IMR-90 (cell line): ENCODE measurements at regions not wholly inside any gene's neighbourhood (a gene's known extent, or its start where the extent isn't known, plus 50 kb on each side); places are given as distances from the start of the nearest gene placed in this dataset.

Experiments used
- ATAC-seq: fragments of 200-7000 bp; cut with Tn5 transposase; 2 replicates; pipeline ENCODE4 v1.9.1; 2020; ENCODE audit warnings: low read depth, mild to moderate bottlenecking, moderate library complexity
- BruUV-seq: library from RNA; stranded (reverse); fragments of 400-500 nt; replicated peaks from 2 replicates; lab custom pipeline; 2021; lab: Mats Ljungman, UMichigan
- CTCF ChIA-PET: fragments of 300-600 bp; formaldehyde crosslinking; extraction: SDS; loops from one replicate; lab custom pipeline; 2021; ENCODE audit warnings: antibody characterized with exemption; lab: Yijun Ruan, JAX
- POLR2A ChIA-PET: fragments of 300-600 bp; sonication (Branson Sonifier 250); formaldehyde crosslinking; loops from one replicate; lab custom pipeline; 2022; ENCODE audit warnings: antibody characterized with exemption; ENCODE audit not compliant: unreplicated experiment; lab: Charles Lee
- DNase-seq: peaks from one replicate; pipeline ENCODE4 v3.0.0; 2013
- H2AFZ ChIP-seq: replicated peaks from 2 replicates; pipeline ENCODE3; 2013; ENCODE audit warnings: low read length, mild to moderate bottlenecking; ENCODE audit not compliant: poor library complexity
- H2AK5ac ChIP-seq: 2 replicates; pipeline ENCODE4 v1.6.1; 2013; ENCODE audit warnings: low read depth, low read length, inconsistent platforms
- H2AK9ac ChIP-seq: replicated peaks from 2 replicates; pipeline ENCODE3; 2013; ENCODE audit warnings: mild to moderate bottlenecking, low read depth, low read length, moderate library complexity; ENCODE audit not compliant: poor library complexity
- H2BK120ac ChIP-seq: 2 replicates; pipeline ENCODE4 v1.6.1; 2013; ENCODE audit warnings: low read depth, low read length, inconsistent platforms
- H2BK15ac ChIP-seq: 3 replicates; pipeline ENCODE4 v1.6.1; 2013; ENCODE audit warnings: low read depth, low read length, inconsistent platforms
- H2BK20ac ChIP-seq: 2 replicates; pipeline ENCODE4 v1.6.1; 2013; ENCODE audit warnings: low read depth, mild to moderate bottlenecking, inconsistent platforms, low read length, moderate library complexity
- H2BK5ac ChIP-seq: 2 replicates; pipeline ENCODE4 v1.6.1; 2013; ENCODE audit warnings: mild to moderate bottlenecking, low read depth, low read length, inconsistent platforms; ENCODE audit not compliant: poor library complexity, severe bottlenecking
- H3K14ac ChIP-seq: replicated peaks from 2 replicates; pipeline ENCODE4 v1.6.1; 2013; ENCODE audit warnings: low read depth, low read length, inconsistent platforms
- H3K18ac ChIP-seq: 2 replicates; pipeline ENCODE4 v1.6.1; 2013; ENCODE audit warnings: low read depth, low read length, control low read depth
- H3K23ac ChIP-seq: 2 replicates; pipeline ENCODE4 v1.6.1; 2013; ENCODE audit warnings: low read depth, low read length, inconsistent platforms
- H3K27ac ChIP-seq: 2 replicates; pipeline ENCODE4 v1.5.1; 2013; ENCODE audit warnings: mild to moderate bottlenecking, control low read depth, low read length; ENCODE audit not compliant: insufficient read depth
- H3K27me3 ChIP-seq: 2 replicates; pipeline ENCODE4 v1.6.1; 2013; ENCODE audit warnings: low read length; ENCODE audit not compliant: control insufficient read depth, insufficient read depth
- H3K36me3 ChIP-seq: 2 replicates; pipeline ENCODE4 v1.6.1; 2013; ENCODE audit warnings: low read length, mixed read lengths; ENCODE audit not compliant: control insufficient read depth, insufficient read depth
- H3K4ac ChIP-seq: 2 replicates; pipeline ENCODE4 v1.6.1; 2013; ENCODE audit warnings: low read depth, low read length, inconsistent platforms
- H3K4me1 ChIP-seq: 2 replicates; pipeline ENCODE4 v1.6.1; 2013; ENCODE audit warnings: low read length, mixed read lengths; ENCODE audit not compliant: control insufficient read depth, insufficient read depth
- H3K4me2 ChIP-seq: 2 replicates; pipeline ENCODE4 v1.6.1; 2013; ENCODE audit warnings: low read depth, mild to moderate bottlenecking, control low read depth, low read length, moderate library complexity
- H3K4me3 ChIP-seq: 2 replicates; pipeline ENCODE4 v1.5.1; 2013; ENCODE audit warnings: low read depth, mild to moderate bottlenecking, control low read depth, low read length, moderate library complexity; ENCODE audit not compliant: insufficient read depth
- H3K56ac ChIP-seq: 2 replicates; pipeline ENCODE4 v1.6.1; 2013; ENCODE audit warnings: low read length, inconsistent platforms; ENCODE audit not compliant: insufficient read depth; ENCODE audit errors: extremely low read depth
- H3K79me1 ChIP-seq, 2 experiments: 2 replicates each; pipeline ENCODE4 v1.6.1; 2013; ENCODE audit warnings: low read length in 2 of 2, inconsistent platforms in 1 of 2, low read depth in 1 of 2
- H3K9ac ChIP-seq: 2 replicates; pipeline ENCODE4 v1.6.1; 2013; ENCODE audit warnings: low read depth, low read length, control low read depth
- H3K9me1 ChIP-seq: 2 replicates; pipeline ENCODE4 v1.6.1; 2013; ENCODE audit warnings: low read length, inconsistent platforms; ENCODE audit not compliant: insufficient read depth
- H3K9me3 ChIP-seq: 2 replicates; pipeline ENCODE4 v1.6.1; 2013; ENCODE audit warnings: low read length; ENCODE audit not compliant: control insufficient read depth, insufficient read depth
- H4K20me1 ChIP-seq: 2 replicates; pipeline ENCODE4 v1.6.1; 2013; ENCODE audit warnings: low read length, inconsistent platforms; ENCODE audit not compliant: insufficient read depth
- H4K5ac ChIP-seq: 2 replicates; pipeline ENCODE4 v1.6.1; 2013; ENCODE audit warnings: mild to moderate bottlenecking, low read depth, low read length, control low read depth
- H4K8ac ChIP-seq, 2 experiments: 2 replicates each; pipeline ENCODE4 v1.6.1; 2013; ENCODE audit warnings: low read depth in 2 of 2, low read length in 2 of 2, control low read depth in 1 of 2, inconsistent platforms in 1 of 2
- H4K91ac ChIP-seq: 2 replicates; pipeline ENCODE4 v1.6.1; 2013; ENCODE audit warnings: low read depth, low read length, inconsistent platforms; ENCODE audit not compliant: insufficient read depth
- BHLHE40 ChIP-seq: fragments of 150-350 bp; IDR thresholded peaks from 2 replicates; pipeline ENCODE4 v1.6.1; 2016; ENCODE audit warnings: mild to moderate bottlenecking, low read depth, low read length
- CEBPB ChIP-seq: IDR thresholded peaks from 2 replicates; pipeline ENCODE4 v1.6.1; 2012; ENCODE audit warnings: low read depth, low read length, improper control_type of control experiment
- CHD1 ChIP-seq: IDR thresholded peaks from 2 replicates; pipeline ENCODE4 v1.6.1; 2012; ENCODE audit warnings: low read depth, low read length, improper control_type of control experiment
- ELK1 ChIP-seq: fragments of 150-350 bp; IDR thresholded peaks from 2 replicates; pipeline ENCODE4 v1.6.1; 2016; ENCODE audit warnings: low read depth, mild to moderate bottlenecking, low read length, moderate library complexity, borderline replicate concordance
- FOS ChIP-seq: fragments of 150-350 bp; IDR thresholded peaks from 2 replicates; pipeline ENCODE4 v1.6.1; 2016; ENCODE audit warnings: low read depth, low read length
- MAFK ChIP-seq: IDR thresholded peaks from 2 replicates; pipeline ENCODE4 v1.6.1; 2012; ENCODE audit warnings: low read depth, low read length, improper control_type of control experiment
- MAZ ChIP-seq: IDR thresholded peaks from 2 replicates; pipeline ENCODE4 v1.6.1; 2012; ENCODE audit warnings: low read depth, mild to moderate bottlenecking, low read length, improper control_type of control experiment, moderate library complexity, borderline replicate concordance
- MXI1 ChIP-seq: IDR thresholded peaks from 2 replicates; pipeline ENCODE4 v1.6.1; 2012; ENCODE audit warnings: low read depth, mild to moderate bottlenecking, low read length, moderate library complexity, borderline replicate concordance
- NFE2L2 ChIP-seq: fragments of 150-350 bp; IDR thresholded peaks from 2 replicates; pipeline ENCODE4 v1.6.1; 2016; ENCODE audit warnings: low read depth, mild to moderate bottlenecking, low read length
- RAD21 ChIP-seq: IDR thresholded peaks from 2 replicates; pipeline ENCODE4 v1.6.1; 2012; ENCODE audit warnings: low read length, improper control_type of control experiment
- RCOR1 ChIP-seq: IDR thresholded peaks from 2 replicates; pipeline ENCODE4 v1.6.1; 2012; ENCODE audit warnings: mild to moderate bottlenecking, low read length, improper control_type of control experiment; ENCODE audit not compliant: insufficient replicate concordance
- SMC3 ChIP-seq: fragments of 150-350 bp; IDR thresholded peaks from 2 replicates; pipeline ENCODE4 v1.6.1; 2016; ENCODE audit warnings: low read depth, mild to moderate bottlenecking, antibody characterized with exemption, low read length, moderate library complexity
- USF2 ChIP-seq: fragments of 150-350 bp; IDR thresholded peaks from 2 replicates; pipeline ENCODE4 v1.6.1; 2017; ENCODE audit warnings: mild to moderate bottlenecking, antibody characterized with exemption, low read length, low read depth
- WGBS, 2 experiments: methylation state at CpG; one replicate each; pipeline versions ENCODE4 v1.1.5 to v1.1.7; 2013; ENCODE audit warnings: missing lambda C conversion rate in 2 of 2; ENCODE audit not compliant: insufficient read length in 1 of 2; ENCODE audit errors: extremely low coverage in 2 of 2; 5-methylcytosine and 5-hydroxymethylcytosine counted together
- dilution Hi-C: fragments of 300-500 bp; cut with HindIII; formaldehyde crosslinking; loops from one replicate; pipeline ENCODE4 v1.14.3; 2018; ENCODE audit warnings: low sequenced_read_pairs; ENCODE audit not compliant: unreplicated experiment
- in situ Hi-C: fragments of 300-500 bp; cut with MboI; formaldehyde crosslinking; loops from 3 replicates; pipeline ENCODE4 v1.14.3; 2019; ENCODE audit warnings: low sequenced_read_pairs, inconsistent platforms, mixed read lengths
- intact Hi-C: fragments of 100-400 bp; cut with micrococcal nuclease; formaldehyde crosslinking; loops from 2 replicates; pipeline ENCODE4 v1.10.0; 2022
- TF ChIP-seq, protein P1 (sequence below): conservative IDR thresholded peaks from 2 replicates; pipeline ENCODE4 v1.5.1; 2012; ENCODE audit warnings: mild to moderate bottlenecking, low read depth, low read length, improper control_type of control experiment

GRCh38 chr6:105621564-105622175 is 218.8 kb upstream of the PREP start:
- H3K9ac ChIP-seq = no peak overlapping the region
- H4K91ac ChIP-seq = no peak overlapping the region
- no peak for TF ChIP-seq USF2
- no peak for TF ChIP-seq NFE2L2
- TF ChIP-seq CEBPB = no peak
- no peak for TF ChIP-seq FOS
- TF ChIP-seq BHLHE40 = no peak
- no peak for TF ChIP-seq CHD1
- TF ChIP-seq RCOR1 = no peak
- no peak for TF ChIP-seq RAD21
- TF ChIP-seq ELK1 = no peak
- TF ChIP-seq MAZ = no peak
- TF ChIP-seq, protein P1, sequence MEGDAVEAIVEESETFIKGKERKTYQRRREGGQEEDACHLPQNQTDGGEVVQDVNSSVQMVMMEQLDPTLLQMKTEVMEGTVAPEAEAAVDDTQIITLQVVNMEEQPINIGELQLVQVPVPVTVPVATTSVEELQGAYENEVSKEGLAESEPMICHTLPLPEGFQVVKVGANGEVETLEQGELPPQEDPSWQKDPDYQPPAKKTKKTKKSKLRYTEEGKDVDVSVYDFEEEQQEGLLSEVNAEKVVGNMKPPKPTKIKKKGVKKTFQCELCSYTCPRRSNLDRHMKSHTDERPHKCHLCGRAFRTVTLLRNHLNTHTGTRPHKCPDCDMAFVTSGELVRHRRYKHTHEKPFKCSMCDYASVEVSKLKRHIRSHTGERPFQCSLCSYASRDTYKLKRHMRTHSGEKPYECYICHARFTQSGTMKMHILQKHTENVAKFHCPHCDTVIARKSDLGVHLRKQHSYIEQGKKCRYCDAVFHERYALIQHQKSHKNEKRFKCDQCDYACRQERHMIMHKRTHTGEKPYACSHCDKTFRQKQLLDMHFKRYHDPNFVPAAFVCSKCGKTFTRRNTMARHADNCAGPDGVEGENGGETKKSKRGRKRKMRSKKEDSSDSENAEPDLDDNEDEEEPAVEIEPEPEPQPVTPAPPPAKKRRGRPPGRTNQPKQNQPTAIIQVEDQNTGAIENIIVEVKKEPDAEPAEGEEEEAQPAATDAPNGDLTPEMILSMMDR = no peak
- no peak for TF ChIP-seq MXI1
- TF ChIP-seq SMC3 = no peak
- TF ChIP-seq MAFK = no peak
- no TSS peak for BruUV-seq
- no peak overlapping the region for H4K5ac ChIP-seq
- no CpG with 5 or more reads among the region's 6 CpGs for WGBS, 2 experiments
- no peak overlapping the region for H3K23ac ChIP-seq
- peak overlapping the region; percentile 13; the same call in 1 of the 2 replicates for H2AK5ac ChIP-seq
- no peak overlapping the region for H2AFZ ChIP-seq
- no peaks in the 10 kb centered on the region for H3K27me3 ChIP-seq
- ATAC-seq = no peak
- H2BK5ac ChIP-seq = no peak overlapping the region
- H3K56ac ChIP-seq = no peak overlapping the region
- no peak overlapping the region for H3K18ac ChIP-seq
- H4K20me1 ChIP-seq = no peaks in the 10 kb centered on the region
- H4K8ac ChIP-seq = no peak overlapping the region; a peak in 1 of 4 replicates
- no peaks in the 10 kb centered on the region for H3K36me3 ChIP-seq
- CTCF ChIA-PET = no interaction called here
- no peak overlapping the region for H3K4me3 ChIP-seq
- H3K4me2 ChIP-seq = no peak overlapping the region
- intact Hi-C loops (no loop called here), dilution Hi-C loops (no loop called here), in situ Hi-C loops (no loop called here)
- H2BK20ac ChIP-seq = peak overlapping the region; percentile 59; the same call in 1 of the 2 replicates
- H3K79me1 ChIP-seq = no peaks in the 10 kb centered on the region
- peak overlapping the region; percentile 26; the same call in 1 of the 2 replicates for H2BK120ac ChIP-seq
- no peak overlapping the region for H2AK9ac ChIP-seq
- H3K27ac ChIP-seq = no peak overlapping the region
- H2BK15ac ChIP-seq = no peak overlapping the region; the same call in 2 of the 3 replicates
- no peak for DNase-seq
- no peak overlapping the region for H3K4ac ChIP-seq
- no peaks in the 10 kb centered on the region for H3K9me3 ChIP-seq
- peaks cover 2% of the 10 kb centered on the region; the same call in 1 of the 2 replicates for H3K4me1 ChIP-seq
- POLR2A ChIA-PET = no interaction called here
- peaks cover 3% of the 10 kb centered on the region for H3K9me1 ChIP-seq
- 0 out of 2 replicates have a peak overlapping the region, but pooled peaks have one; percentile 25 for H3K14ac ChIP-seq
